ENCODE measurements at regions not wholly inside any gene's neighbourhood (a gene's known extent, or its start where the extent isn't known, plus 50 kb on each side); places are given as distances from the start of the nearest gene placed in this dataset.
A peak's percentile ranks its signal among the peaks of the same experiment; 100 is the strongest.

DNA sequence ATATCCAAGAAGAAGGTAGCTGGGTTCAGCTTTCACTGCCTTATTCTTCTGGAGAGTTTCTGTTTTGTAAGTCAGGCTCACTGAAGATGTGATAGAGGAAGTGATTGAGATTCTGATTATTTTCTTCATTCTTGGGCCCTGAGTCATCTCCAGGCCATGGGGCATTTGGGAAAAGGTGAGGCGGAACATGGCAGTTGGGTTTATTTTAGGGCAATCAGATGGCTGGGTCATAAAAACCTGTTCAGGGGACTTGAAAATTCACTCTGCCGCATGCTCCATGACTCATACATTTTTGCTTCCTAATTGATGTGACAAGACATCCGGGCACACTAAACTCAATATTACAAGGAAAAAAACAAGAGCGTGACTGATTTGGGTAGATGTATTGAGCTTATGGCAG is 265.7 kb upstream of the KLF4 start:
- Histone ChIP-seq H3K27me3 (no peaks in the 10 kb centered on the region), H3K4me1 (ENCODE audit: low read depth) (no peaks in the 10 kb centered on the region), H3K4me3 (no peak overlapping the region), H3K27ac (no peak overlapping the region), H3K36me3 (no peaks in the 10 kb centered on the region), H3K9me3 (ENCODE audit: low read depth) (no peaks in the 10 kb centered on the region)
- peak in 1 of 2 donors; percentile 42 for DNase-seq (ENCODE audit: low read depth in 1 of 2, low spot score in 1 of 2)
- TF ChIP-seq, protein P1, sequence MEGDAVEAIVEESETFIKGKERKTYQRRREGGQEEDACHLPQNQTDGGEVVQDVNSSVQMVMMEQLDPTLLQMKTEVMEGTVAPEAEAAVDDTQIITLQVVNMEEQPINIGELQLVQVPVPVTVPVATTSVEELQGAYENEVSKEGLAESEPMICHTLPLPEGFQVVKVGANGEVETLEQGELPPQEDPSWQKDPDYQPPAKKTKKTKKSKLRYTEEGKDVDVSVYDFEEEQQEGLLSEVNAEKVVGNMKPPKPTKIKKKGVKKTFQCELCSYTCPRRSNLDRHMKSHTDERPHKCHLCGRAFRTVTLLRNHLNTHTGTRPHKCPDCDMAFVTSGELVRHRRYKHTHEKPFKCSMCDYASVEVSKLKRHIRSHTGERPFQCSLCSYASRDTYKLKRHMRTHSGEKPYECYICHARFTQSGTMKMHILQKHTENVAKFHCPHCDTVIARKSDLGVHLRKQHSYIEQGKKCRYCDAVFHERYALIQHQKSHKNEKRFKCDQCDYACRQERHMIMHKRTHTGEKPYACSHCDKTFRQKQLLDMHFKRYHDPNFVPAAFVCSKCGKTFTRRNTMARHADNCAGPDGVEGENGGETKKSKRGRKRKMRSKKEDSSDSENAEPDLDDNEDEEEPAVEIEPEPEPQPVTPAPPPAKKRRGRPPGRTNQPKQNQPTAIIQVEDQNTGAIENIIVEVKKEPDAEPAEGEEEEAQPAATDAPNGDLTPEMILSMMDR (IDR thresholded peaks at IDR 0.05; ENCODE audit: low read depth, low read length) = no peak

DNA sequence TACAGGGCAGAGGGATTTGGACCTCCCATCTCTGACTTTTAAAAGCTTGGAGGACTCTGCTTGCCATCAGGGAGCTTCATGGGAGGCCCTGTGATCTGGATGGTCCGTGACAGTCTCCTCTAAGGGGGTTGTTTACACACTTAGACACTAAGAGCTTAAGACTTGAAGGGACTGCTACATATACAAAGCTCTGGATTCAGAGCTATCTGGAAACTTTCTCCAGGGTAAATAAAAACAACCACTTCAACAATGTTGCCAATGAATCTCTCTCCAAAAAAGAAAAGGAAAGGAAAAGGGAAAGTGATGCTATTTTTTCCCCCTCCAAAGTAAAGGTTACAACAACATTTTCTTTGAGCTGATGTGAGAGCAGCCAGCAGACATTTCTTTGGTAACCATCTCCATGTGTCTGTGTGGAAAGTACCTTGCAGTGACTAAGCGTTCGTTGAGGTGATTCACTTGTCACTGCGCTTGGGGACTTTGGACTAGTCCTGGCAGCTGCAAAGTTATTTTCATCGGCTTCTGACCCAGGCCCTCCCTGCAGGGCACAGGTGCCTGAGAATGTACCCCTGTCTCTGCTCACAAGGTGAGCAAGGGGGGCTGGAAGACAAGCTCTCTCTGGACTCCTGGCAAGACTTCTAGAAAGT is 262.1 kb upstream of the KLF4 start:
- peak in 1 of 2 donors; percentile 34 for DNase-seq (ENCODE audit: low read depth in 1 of 2, low spot score in 1 of 2)
- TF ChIP-seq, protein P1 (IDR thresholded peaks at IDR 0.05; ENCODE audit: low read depth, low read length) = no peak
- Histone ChIP-seq H3K4me1 (ENCODE audit: low read depth) (no peaks in the 10 kb centered on the region), H3K27ac (no peak overlapping the region), H3K9me3 (ENCODE audit: low read depth) (no peaks in the 10 kb centered on the region), H3K4me3 (no peak overlapping the region), H3K36me3 (no peaks in the 10 kb centered on the region), H3K27me3 (no peaks in the 10 kb centered on the region)

DNA sequence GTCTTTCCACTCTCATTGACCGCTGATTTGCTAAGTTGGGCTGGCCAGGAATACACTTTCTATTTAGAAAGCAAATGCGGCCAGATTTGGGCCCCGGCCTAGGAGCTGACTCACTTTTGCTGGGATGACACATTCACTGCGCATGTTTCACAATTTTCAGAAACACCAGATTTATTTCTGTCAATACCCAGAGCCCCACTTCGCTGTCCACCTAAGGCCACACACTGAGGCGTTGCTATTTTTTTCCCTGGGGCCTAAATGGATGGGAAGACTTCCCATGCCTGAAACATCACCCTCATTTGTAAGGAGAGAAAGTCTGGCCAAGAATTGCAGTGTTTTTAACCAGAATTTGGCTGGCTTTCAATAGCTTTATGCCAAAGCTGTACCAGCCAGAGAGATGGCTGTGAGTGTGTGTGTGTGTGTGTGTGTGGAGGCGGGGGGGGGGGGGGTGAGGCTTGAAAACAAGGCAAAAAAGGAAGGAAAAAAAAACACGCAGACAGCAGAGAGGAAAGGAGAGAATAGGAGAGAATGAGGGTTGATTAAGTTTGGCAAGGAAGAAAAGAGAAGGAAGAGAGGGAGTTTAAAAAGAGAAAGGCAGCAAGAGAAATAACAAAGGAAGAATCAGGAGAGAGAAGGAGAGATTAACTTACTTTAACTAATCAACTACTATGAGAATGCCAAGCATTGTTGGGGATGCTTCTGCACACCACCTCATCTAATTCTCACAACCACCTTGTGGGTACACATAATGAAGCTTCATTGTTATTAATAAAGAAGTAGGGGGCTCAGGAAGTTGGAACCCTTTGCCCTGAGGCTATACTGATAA is 261.4 kb upstream of the KLF4 start:
- DNase-seq (ENCODE audit: low read depth in 1 of 2, low spot score in 1 of 2) = peak in 1 of 2 donors; percentile 98
- Histone ChIP-seq H3K4me1 (ENCODE audit: low read depth) (no peaks in the 10 kb centered on the region), H3K9me3 (ENCODE audit: low read depth) (no peaks in the 10 kb centered on the region), H3K27me3 (no peaks in the 10 kb centered on the region), H3K27ac (no peak overlapping the region), H3K4me3 (no peak overlapping the region), H3K36me3 (no peaks in the 10 kb centered on the region)
- TF ChIP-seq, protein P1 (IDR thresholded peaks at IDR 0.05; ENCODE audit: low read depth, low read length) = no peak

DNA sequence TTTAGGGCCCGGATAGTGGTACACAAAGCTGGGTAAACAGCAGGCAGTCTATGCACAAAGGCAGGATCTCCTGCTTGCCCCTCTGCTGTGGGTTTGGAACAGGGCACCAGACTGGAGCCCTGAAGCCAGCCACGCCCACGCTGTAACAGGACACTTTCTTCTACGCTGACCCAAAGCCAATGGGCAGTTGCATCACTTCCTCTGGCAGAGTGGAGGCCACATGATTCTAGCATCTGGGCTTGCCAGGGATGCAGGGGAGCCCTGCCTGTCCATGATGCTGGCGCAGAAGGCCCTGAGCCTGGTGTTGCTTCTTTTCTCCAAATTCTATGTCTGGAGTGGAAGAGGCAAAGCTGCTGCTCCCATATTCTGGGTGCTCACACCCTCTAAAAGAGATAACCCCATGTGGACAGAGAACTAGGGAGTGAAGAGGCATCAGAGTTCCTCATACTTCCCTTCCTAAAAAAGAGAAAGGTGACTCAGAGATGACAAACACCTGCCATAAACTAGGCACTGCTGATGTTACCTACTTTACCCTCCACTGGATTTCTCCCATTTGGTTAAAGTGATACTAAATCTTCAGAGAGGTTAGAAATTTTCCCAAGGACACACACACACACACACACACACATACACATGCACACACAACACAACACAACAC is 260.3 kb upstream of the KLF4 start:
- Histone ChIP-seq H3K27me3 (no peaks in the 10 kb centered on the region), H3K9me3 (ENCODE audit: low read depth) (no peaks in the 10 kb centered on the region), H3K4me3 (no peak overlapping the region), H3K27ac (no peak overlapping the region), H3K4me1 (ENCODE audit: low read depth) (no peaks in the 10 kb centered on the region), H3K36me3 (no peaks in the 10 kb centered on the region)
- TF ChIP-seq, protein P1 (IDR thresholded peaks at IDR 0.05; ENCODE audit: low read depth, low read length) = no peak
- DNase-seq (ENCODE audit: low read depth in 1 of 2, low spot score in 1 of 2) = peak in 1 of 2 donors; percentile 97

DNA sequence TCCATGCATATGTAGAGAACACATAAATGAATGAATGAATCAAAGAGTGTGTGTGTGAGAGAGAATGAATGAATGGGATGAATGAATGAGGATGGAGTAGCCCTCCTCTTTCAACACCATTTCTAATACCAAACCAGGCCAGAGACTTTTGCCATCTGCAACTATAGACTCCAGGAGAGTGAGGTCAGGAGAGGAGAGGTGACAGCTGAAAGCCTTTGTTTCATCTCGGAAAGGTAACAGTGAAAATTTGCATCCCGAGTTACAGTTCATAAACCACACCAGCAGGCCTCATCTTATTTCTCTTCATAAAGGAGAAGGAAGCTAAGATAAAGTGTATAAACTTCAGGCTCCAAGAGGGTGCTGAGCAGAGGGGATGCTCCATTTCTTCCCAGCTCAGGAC is 255.3 kb upstream of the KLF4 start:
- no peaks in the 10 kb centered on the region for H3K4me1 ChIP-seq (ENCODE audit: low read depth)
- no peak overlapping the region for H3K27ac ChIP-seq
- no peaks in the 10 kb centered on the region for H3K36me3 ChIP-seq
- TF ChIP-seq, protein P1 (IDR thresholded peaks at IDR 0.05; ENCODE audit: low read depth, low read length) = no peak
- H3K27me3 ChIP-seq = no peaks in the 10 kb centered on the region
- H3K9me3 ChIP-seq (ENCODE audit: low read depth) = no peaks in the 10 kb centered on the region
- no peak overlapping the region for H3K4me3 ChIP-seq
- no peak for DNase-seq (ENCODE audit: low read depth in 1 of 2, low spot score in 1 of 2)
